MM.1S (cell line): ENCODE measurements at regions not wholly inside any gene's neighbourhood (a gene's known extent, or its start where the extent isn't known, plus 50 kb on each side); places are given as distances from the start of the nearest gene placed in this dataset.

ENCODE experiments used
- DNase-seq: peaks from one replicate; pipeline ENCODE4 v3.0.0-alpha.2; 2015
- H2AFZ ChIP-seq: fragments of 300-600 bp; sonication (generic); 2 replicates; pipeline ENCODE4 v1.6.0; 2016; ENCODE audit warnings: antibody characterized with exemption, low read length
- H3F3A ChIP-seq: fragments of 300-600 bp; sonication (generic); 2 replicates; pipeline ENCODE4 v1.6.1; 2016; ENCODE audit warnings: mild to moderate bottlenecking, antibody characterized with exemption, low read length, moderate library complexity, mixed read lengths; ENCODE audit not compliant: insufficient read depth
- H3K27ac ChIP-seq: fragments of 300-600 bp; sonication (generic); 2 replicates; pipeline ENCODE4 v1.5.1; 2016; ENCODE audit warnings: mild to moderate bottlenecking, low read length
- H3K27me3 ChIP-seq: fragments of 300-600 bp; sonication (generic); replicated peaks from 2 replicates; pipeline ENCODE4 v1.6.0; 2016; ENCODE audit warnings: low read length; ENCODE audit not compliant: insufficient read depth
- H3K36me3 ChIP-seq: fragments of 300-600 bp; sonication (generic); replicated peaks from 2 replicates; pipeline ENCODE4 v1.6.1; 2016; ENCODE audit warnings: mild to moderate bottlenecking, low read length, mixed read lengths; ENCODE audit not compliant: insufficient read depth
- H3K4me1 ChIP-seq: fragments of 300-600 bp; sonication (generic); 2 replicates; pipeline ENCODE4 v1.6.1; 2016; ENCODE audit warnings: low read length, mixed read lengths
- H3K4me2 ChIP-seq: fragments of 300-600 bp; sonication (generic); 2 replicates; pipeline ENCODE4 v1.6.0; 2016; ENCODE audit warnings: low read depth, low read length
- H3K4me3 ChIP-seq: fragments of 300-600 bp; sonication (generic); 2 replicates; pipeline ENCODE4 v1.5.1; 2016; ENCODE audit warnings: low read length, mixed read lengths
- H3K79me2 ChIP-seq: fragments of 300-600 bp; sonication (generic); 2 replicates; pipeline ENCODE4 v1.6.1; 2016; ENCODE audit warnings: mixed run types, low read length, mixed read lengths
- H3K9ac ChIP-seq: fragments of 300-600 bp; sonication (generic); 2 replicates; pipeline ENCODE4 v1.6.1; 2016; ENCODE audit warnings: low read length, mixed read lengths
- H3K9me2 ChIP-seq: fragments of 300-600 bp; sonication (generic); replicated peaks from 2 replicates; pipeline ENCODE4 v1.6.1; 2016; ENCODE audit warnings: mild to moderate bottlenecking, low read length, mixed read lengths; ENCODE audit not compliant: insufficient read depth
- H3K9me3 ChIP-seq: fragments of 300-600 bp; sonication (generic); replicated peaks from 2 replicates; pipeline ENCODE4 v1.6.1; 2016; ENCODE audit warnings: mild to moderate bottlenecking, low read length, mixed read lengths; ENCODE audit not compliant: insufficient read depth
- H4K20me1 ChIP-seq: fragments of 300-600 bp; sonication (generic); 2 replicates; pipeline ENCODE4 v1.6.1; 2016; ENCODE audit warnings: mild to moderate bottlenecking, low read length, moderate library complexity, mixed read lengths; ENCODE audit not compliant: insufficient read depth
- CTCF ChIP-seq: fragments of 300-600 bp; sonication (generic); IDR thresholded peaks from 2 replicates; pipeline ENCODE4 v1.5.1; 2016; ENCODE audit warnings: antibody characterized with exemption, low read length, mixed read lengths
- EZH2 ChIP-seq: fragments of 300-600 bp; sonication (generic); optimal IDR thresholded peaks from 2 replicates; pipeline ENCODE3; 2017; ENCODE audit warnings: low read depth, mild to moderate bottlenecking, antibody characterized with exemption, low read length, mixed read lengths
- EZH2phosphoT487 ChIP-seq: fragments of 300-600 bp; sonication (generic); IDR thresholded peaks from 2 replicates; pipeline ENCODE4 v1.6.1; 2018; ENCODE audit warnings: antibody characterized with exemption, low read length

- H3K36me3 ChIP-seq: no peaks in the 10 kb centered on the region
- no peaks in the 10 kb centered on the region for H3K9me3 ChIP-seq
- H3K4me2 ChIP-seq: no peak overlapping the region
- H2AFZ ChIP-seq: no peak overlapping the region
- no peak overlapping the region for H3K27ac ChIP-seq
- H3K79me2 ChIP-seq: no peaks in the 10 kb centered on the region
- no peaks in the 10 kb centered on the region for H3F3A ChIP-seq
- TF ChIP-seq EZH2phosphoT487 (no peak), CTCF (no peak), EZH2 (no peak)
- H3K9ac ChIP-seq: no peak overlapping the region
- H3K4me1 ChIP-seq: no peaks in the 10 kb centered on the region
- no peaks in the 10 kb centered on the region for H3K27me3 ChIP-seq
- DNase-seq: no peak
- H3K4me3 ChIP-seq: no peak overlapping the region
- no peaks in the 10 kb centered on the region for H4K20me1 ChIP-seq
- no peaks in the 10 kb centered on the region for H3K9me2 ChIP-seq
Measured at GRCh38 chr5:113759505-113759904, 246.0 kb downstream of the YTHDC2 start.

- no peak for DNase-seq
- no peak for TF ChIP-seq CTCF
- no peak for TF ChIP-seq EZH2
- TF ChIP-seq EZH2phosphoT487: no peak
- Histone ChIP-seq H2AFZ (no peak overlapping the region), H3K4me1 (no peaks in the 10 kb centered on the region), H3K27me3 (no peaks in the 10 kb centered on the region), H3K9me2 (no peaks in the 10 kb centered on the region), H3F3A (no peaks in the 10 kb centered on the region), H4K20me1 (no peaks in the 10 kb centered on the region), H3K9me3 (no peaks in the 10 kb centered on the region), H3K79me2 (no peaks in the 10 kb centered on the region), H3K27ac (no peak overlapping the region), H3K4me2 (no peak overlapping the region), H3K9ac (no peak overlapping the region), H3K36me3 (no peaks in the 10 kb centered on the region), H3K4me3 (no peak overlapping the region)
Measured at GRCh38 chr5:113760486-113760885, 247.0 kb downstream of the YTHDC2 start.

- Histone ChIP-seq H3K4me1 (no peaks in the 10 kb centered on the region), H3K9me2 (no peaks in the 10 kb centered on the region), H3K27ac (no peak overlapping the region), H3K4me2 (no peak overlapping the region), H3K9ac (no peak overlapping the region), H2AFZ (no peak overlapping the region), H3K27me3 (no peaks in the 10 kb centered on the region), H4K20me1 (no peaks in the 10 kb centered on the region), H3K9me3 (no peaks in the 10 kb centered on the region), H3F3A (no peaks in the 10 kb centered on the region), H3K4me3 (no peak overlapping the region), H3K79me2 (no peaks in the 10 kb centered on the region), H3K36me3 (no peaks in the 10 kb centered on the region)
- DNase-seq: no peak
- TF ChIP-seq CTCF: no peak
- TF ChIP-seq EZH2phosphoT487: no peak
- no peak for TF ChIP-seq EZH2
Measured at GRCh38 chr5:113761594-113761993, 248.1 kb downstream of the YTHDC2 start.
